Heart left ventricle (tissue), 16 donors: ENCODE measurements at regions not wholly inside any gene's neighbourhood (a gene's known extent, or its start where the extent isn't known, plus 50 kb on each side); places are given as distances from the start of the nearest gene placed in this dataset.

Source experiments
- ATAC-seq, 4 donors: fragments of 200-7000 bp; cut with Tn5 transposase; one replicate each; pipeline ENCODE4 v1.9.1; 2020 to 2022; ENCODE audit warnings: moderate library complexity in 4 of 4, mild to moderate bottlenecking in 3 of 4, moderate number of reproducible peaks in 1 of 4
- DNase-seq, 5 donors: peaks; one replicate each; pipeline ENCODE4 v3.0.0-alpha.2; 2020
- H3K27ac ChIP-seq, 12 donors: fragments of 200-600 bp; sonication (generic) in 4 of 12; one replicate each; pipeline versions ENCODE4 v1.5.0 to v1.8.0; 2016 to 2022; ENCODE audit warnings: mild to moderate bottlenecking in 2 of 12
- H3K27me3 ChIP-seq, 9 donors: fragments of 200-600 bp; sonication (generic) in 2 of 9; one replicate each; pipeline versions ENCODE4 v1.5.1 to v1.8.0; 2016 to 2022; ENCODE audit warnings: mild to moderate bottlenecking in 3 of 9
- H3K36me3 ChIP-seq, 9 donors: fragments of 200-600 bp; sonication (generic) in 2 of 9; one replicate each; pipeline versions ENCODE4 v1.5.0 to v1.8.0; 2018 to 2022; ENCODE audit warnings: mild to moderate bottlenecking in 2 of 9
- H3K4me1 ChIP-seq, 12 donors: fragments of 200-600 bp; sonication (generic) in 4 of 12; one replicate each; pipeline versions ENCODE4 v1.5.0 to v1.8.0; 2016 to 2022; ENCODE audit warnings: mild to moderate bottlenecking in 3 of 12
- H3K4me3 ChIP-seq, 12 donors: fragments of 200-600 bp; sonication (generic) in 4 of 12; one replicate each; pipeline versions ENCODE4 v1.5.0 to v1.8.0; 2017 to 2022; ENCODE audit warnings: mild to moderate bottlenecking in 9 of 12, moderate library complexity in 4 of 12
- H3K9me3 ChIP-seq, 12 donors: fragments of 200-600 bp; sonication (generic) in 4 of 12; one replicate each; pipeline versions ENCODE4 v1.5.0 to v1.8.0; 2016 to 2022; ENCODE audit warnings: mild to moderate bottlenecking in 1 of 12
- POLR2A ChIP-seq, 2 donors: fragments of 450-650 bp; IDR thresholded peaks; one replicate each; pipeline ENCODE4 v1.6.1; 2017; ENCODE audit warnings: antibody characterized with exemption in 2 of 2, mild to moderate bottlenecking in 2 of 2, moderate library complexity in 2 of 2
- WGBS, 4 donors: extraction: QIAGEN DNeasy Blood & Tissue Kit in 2 of 4; methylation state at CpG; one replicate each; pipeline versions ENCODE4 v1.1.5 to v1.1.7; 2013 to 2018; 5-methylcytosine and 5-hydroxymethylcytosine counted together
- intact Hi-C, 10 donors: fragments of 100-400 bp; cut with DNase I; formaldehyde crosslinking; loops; one replicate each; pipeline versions ENCODE4 v1.11.1 to v1.14.2; 2022
- TF ChIP-seq, protein P1 (sequence below), 12 donors: fragments of 200-600 bp; sonication (generic) in 4 of 12; IDR thresholded peaks; one replicate each; pipeline versions ENCODE4 v1.5.0 to v1.8.0; 2018 to 2022; ENCODE audit warnings: antibody characterized with exemption in 12 of 12, mild to moderate bottlenecking in 5 of 12
- donor health status: ischemic (EF 13 %, LVEDD 7.1; RV severe dilation, severe dysfunction).
- donor health status: healthy with polysubstance abuse.
- donor health status: DM: no; HTN: yes; CAD: no.
- donor health status: DM: no; HTN: no; CAD: no.
- donor health status: ischemic (EF 25% LVEDD 6.9; RV normal size, moderate dysfunction).
- donor health status: ischemic (EF 25% LVEDD 5.7; RV mildly dilated, moderate dysfunction).
- donor health status: healthy.
- donor health status: DM: yes; HTN: yes; CAD: no.
- donor health status: ischemic (EF 35%, LVEDD 5.7; RV mildly dilated, moderate dysfunction).
- donor health status: nonischemic (EF 11% LVEDD 7.7; RV severe dilation, severe dysfunction).
- donor health status: DM: yes; HTN: yes; CAD: no.
- donor health status: PGD.
- donor health status: ischemic (EF 29% LVEDD 5.4; RV normal size, mild dysfunction).
- donor health status: nonischemic (EF 23%, LVEDD 6.1; RV moderate dilation, normal function).

DNA sequence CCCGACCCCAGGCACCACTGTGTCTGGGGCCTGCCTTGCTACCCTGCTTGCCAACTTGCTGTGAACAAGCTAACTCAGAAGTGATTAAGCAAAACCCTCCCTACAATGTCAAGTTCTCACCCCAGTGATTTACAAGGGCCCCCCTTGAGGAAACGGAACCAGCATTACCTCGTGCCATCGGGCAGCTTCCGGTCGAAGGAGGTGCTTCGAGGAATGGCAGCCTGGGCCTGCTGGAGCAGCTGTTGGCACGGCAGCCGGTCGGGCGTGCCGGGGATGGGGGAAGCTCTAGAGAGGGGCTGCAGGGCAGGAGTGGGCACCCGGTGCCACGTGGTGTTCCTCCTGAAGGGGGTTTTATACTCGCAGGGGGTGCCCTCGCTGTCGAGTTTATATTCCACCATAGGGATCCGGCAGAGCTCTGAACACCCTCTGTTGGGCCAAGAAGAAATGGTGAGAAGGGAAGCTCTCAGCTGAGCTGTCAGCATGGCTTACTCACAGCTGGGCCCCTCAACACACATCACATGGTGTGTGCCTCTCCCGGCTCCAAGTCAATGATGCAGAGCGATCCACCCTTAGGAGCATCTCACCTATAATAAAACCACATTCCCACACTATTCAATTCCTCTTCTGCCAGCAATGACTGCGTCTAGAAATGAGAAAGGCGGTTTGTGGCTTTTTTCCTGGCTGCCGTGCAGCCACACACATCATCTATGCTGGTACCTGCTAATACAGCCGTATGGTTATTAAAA lies 184.4 kb downstream of the SIPA1L2 start:
- no peak overlapping the region for H3K4me3 ChIP-seq
- no peaks in the 10 kb centered on the region for H3K27me3 ChIP-seq
- peak; percentile 24 to 53 (median 47) for ATAC-seq
- H3K4me1 ChIP-seq: peaks cover 0 to 18% (median 0%) of the 10 kb centered on the region in 12 donors
- intact Hi-C loops: no loop called here
- peaks cover 0 to 54% (median 33%) of the 10 kb centered on the region in 9 donors for H3K36me3 ChIP-seq
- no peak for DNase-seq
- H3K27ac ChIP-seq: no peak overlapping the region
- TF ChIP-seq POLR2A (IDR thresholded peaks at IDR 0.05): no peak
- TF ChIP-seq, protein P1, sequence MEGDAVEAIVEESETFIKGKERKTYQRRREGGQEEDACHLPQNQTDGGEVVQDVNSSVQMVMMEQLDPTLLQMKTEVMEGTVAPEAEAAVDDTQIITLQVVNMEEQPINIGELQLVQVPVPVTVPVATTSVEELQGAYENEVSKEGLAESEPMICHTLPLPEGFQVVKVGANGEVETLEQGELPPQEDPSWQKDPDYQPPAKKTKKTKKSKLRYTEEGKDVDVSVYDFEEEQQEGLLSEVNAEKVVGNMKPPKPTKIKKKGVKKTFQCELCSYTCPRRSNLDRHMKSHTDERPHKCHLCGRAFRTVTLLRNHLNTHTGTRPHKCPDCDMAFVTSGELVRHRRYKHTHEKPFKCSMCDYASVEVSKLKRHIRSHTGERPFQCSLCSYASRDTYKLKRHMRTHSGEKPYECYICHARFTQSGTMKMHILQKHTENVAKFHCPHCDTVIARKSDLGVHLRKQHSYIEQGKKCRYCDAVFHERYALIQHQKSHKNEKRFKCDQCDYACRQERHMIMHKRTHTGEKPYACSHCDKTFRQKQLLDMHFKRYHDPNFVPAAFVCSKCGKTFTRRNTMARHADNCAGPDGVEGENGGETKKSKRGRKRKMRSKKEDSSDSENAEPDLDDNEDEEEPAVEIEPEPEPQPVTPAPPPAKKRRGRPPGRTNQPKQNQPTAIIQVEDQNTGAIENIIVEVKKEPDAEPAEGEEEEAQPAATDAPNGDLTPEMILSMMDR (IDR thresholded peaks at IDR 0.05): no peak
- H3K9me3 ChIP-seq: no peaks in the 10 kb centered on the region
- WGBS, 4 donors: 79 to 86% (median 84%) methylated on average over 24 of the region's 24 CpGs

DNA sequence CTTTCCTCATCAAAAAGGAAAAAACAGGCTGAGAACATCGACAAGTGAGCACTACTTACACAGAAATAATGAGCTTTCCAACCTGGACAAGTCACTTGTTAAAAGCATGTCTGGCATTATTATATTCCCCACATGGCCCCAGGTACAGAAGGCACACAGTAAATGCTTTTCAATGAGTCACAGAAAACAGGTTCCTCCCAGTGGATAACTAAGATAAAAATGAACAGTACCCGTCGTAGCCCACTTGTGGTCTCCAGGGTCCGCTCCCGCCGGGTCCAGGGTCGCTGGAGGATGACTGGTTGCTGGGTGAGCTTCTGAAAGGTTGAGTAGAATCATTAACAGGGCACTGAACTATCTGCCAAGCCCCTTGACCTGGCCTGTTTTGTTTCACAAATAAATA lies 186.6 kb downstream of the SIPA1L2 start:
- H3K4me3 ChIP-seq: no peak overlapping the region
- WGBS, 4 donors: 82 to 92% (median 83%) methylated on average over 7 of the region's 7 CpGs
- H3K27ac ChIP-seq: no peak overlapping the region
- H3K4me1 ChIP-seq: peaks cover 0 to 18% (median 0%) of the 10 kb centered on the region in 12 donors
- no peaks in the 10 kb centered on the region for H3K27me3 ChIP-seq
- intact Hi-C loops: no loop called here
- TF ChIP-seq, protein P1 (IDR thresholded peaks at IDR 0.05): no peak
- TF ChIP-seq POLR2A (IDR thresholded peaks at IDR 0.05): no peak
- H3K9me3 ChIP-seq: no peaks in the 10 kb centered on the region
- H3K36me3 ChIP-seq: peaks cover 0 to 74% (median 50%) of the 10 kb centered on the region in 9 donors
- ATAC-seq: no peak
- DNase-seq: no peak

DNA sequence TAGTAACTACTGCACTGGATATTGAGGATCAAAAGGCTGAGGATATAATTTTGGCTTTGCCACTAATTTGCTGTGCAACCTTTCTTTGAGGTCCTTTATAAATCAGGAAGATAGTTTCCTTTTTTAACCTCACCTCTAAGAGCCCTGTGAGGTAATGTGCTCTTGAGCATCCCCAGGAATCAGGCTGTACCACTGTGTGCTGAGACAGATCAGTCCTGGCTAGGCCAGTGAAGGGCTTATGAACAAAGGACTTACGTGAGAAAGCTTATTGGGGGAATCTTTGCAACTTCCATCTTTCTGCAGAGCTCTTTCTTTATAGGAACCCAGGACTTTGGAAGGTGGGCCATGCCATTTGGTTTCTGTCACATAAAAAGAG lies 188.9 kb downstream of the SIPA1L2 start:
- Histone ChIP-seq H3K4me3 (no peak overlapping the region), H3K9me3 (no peaks in the 10 kb centered on the region), H3K27me3 (no peaks in the 10 kb centered on the region), H3K27ac (no peak overlapping the region), H3K4me1 (peaks cover 0 to 22% (median 5%) of the 10 kb centered on the region in 12 donors), H3K36me3 (peaks cover 0 to 95% (median 70%) of the 10 kb centered on the region in 9 donors)
- 85 to 94% (median 91%) methylated on average over 1 of the region's 1 CpG for WGBS, 4 donors
- intact Hi-C loops: no loop called here
- ATAC-seq (no peak), DNase-seq (no peak)
- TF ChIP-seq, protein P1 (IDR thresholded peaks at IDR 0.05): no peak
- no peak for TF ChIP-seq POLR2A (IDR thresholded peaks at IDR 0.05)

DNA sequence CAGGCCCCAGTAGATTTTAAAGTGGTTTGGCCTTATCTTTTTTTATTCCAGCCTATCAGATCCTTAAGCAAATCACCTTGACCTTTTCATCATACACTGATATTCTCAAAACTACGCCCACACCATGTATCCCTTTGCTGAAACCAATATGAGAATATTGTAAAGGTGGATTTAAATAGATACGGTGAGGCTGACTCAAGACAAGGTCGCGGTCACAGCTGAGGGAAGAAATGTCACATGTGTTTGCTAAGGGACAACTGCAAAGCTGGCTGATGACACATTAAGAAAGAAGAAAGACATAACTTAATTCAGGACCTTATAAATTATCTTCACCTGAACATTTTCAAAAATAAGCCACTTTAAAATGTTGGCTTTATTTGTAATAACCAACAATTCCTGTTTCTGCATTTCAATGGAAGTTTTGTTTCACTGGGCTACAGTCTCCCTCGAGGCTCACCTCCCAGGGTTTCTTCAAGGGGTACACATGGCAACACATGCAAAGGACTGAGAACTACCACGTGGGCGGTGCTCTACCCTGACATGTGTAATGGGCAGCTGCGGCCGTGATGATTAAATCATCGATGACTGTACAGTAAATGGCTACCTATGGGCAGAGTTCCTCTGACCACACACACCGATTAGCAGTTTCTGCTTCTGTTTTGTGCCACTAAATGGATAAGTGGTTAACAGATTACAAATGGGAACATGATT lies 189.5 kb downstream of the SIPA1L2 start:
- no peak for ATAC-seq
- intact Hi-C loops: no loop called here
- 72 to 82% (median 81%) methylated on average over 11 of the region's 11 CpGs for WGBS, 4 donors
- Histone ChIP-seq H3K9me3 (no peaks in the 10 kb centered on the region), H3K4me3 (no peak overlapping the region), H3K27me3 (no peaks in the 10 kb centered on the region), H3K27ac (no peak overlapping the region), H3K36me3 (peaks cover 0 to 91% (median 74%) of the 10 kb centered on the region in 9 donors), H3K4me1 (peaks cover 0 to 24% (median 10%) of the 10 kb centered on the region in 12 donors)
- TF ChIP-seq, protein P1 (IDR thresholded peaks at IDR 0.05): no peak
- no peak for TF ChIP-seq POLR2A (IDR thresholded peaks at IDR 0.05)
- no peak for DNase-seq
